Fibroblast of lung (primary cell): ENCODE measurements at regions not wholly inside any gene's neighbourhood (a gene's known extent, or its start where the extent isn't known, plus 50 kb on each side); places are given as distances from the start of the nearest gene placed in this dataset.
A peak's percentile ranks its signal among the peaks of the same experiment; 100 is the strongest.
"Not testable (repeated sequence)": the region's sequence is repeated elsewhere in the genome, so short reads cannot be mapped to it uniquely, and the experiment has no call there.

Experiments
- DNase-seq, 2 donors: peaks; one replicate each; pipeline versions ENCODE4 v3.0.0 to v3.0.0-alpha.2; 2010; ENCODE audit warnings: low read depth in 2 of 2
- H2AFZ ChIP-seq: 2 replicates; pipeline ENCODE4 v1.5.1; 2012; ENCODE audit warnings: low read length, control low read depth, inconsistent platforms
- H3K27ac ChIP-seq: 2 replicates; pipeline ENCODE4 v1.5.1; 2011; ENCODE audit warnings: low read length, control low read depth; ENCODE audit not compliant: insufficient read depth
- H3K27me3 ChIP-seq: 2 replicates; pipeline ENCODE4 v1.5.1; 2011; ENCODE audit warnings: mild to moderate bottlenecking, low read length; ENCODE audit not compliant: control insufficient read depth, insufficient read depth
- H3K36me3 ChIP-seq: 2 replicates; pipeline ENCODE4 v1.5.1; 2011; ENCODE audit warnings: low read length; ENCODE audit not compliant: control insufficient read depth, insufficient read depth
- H3K4me1 ChIP-seq: 2 replicates; pipeline ENCODE4 v1.5.1; 2011; ENCODE audit warnings: low read length; ENCODE audit not compliant: control insufficient read depth, insufficient read depth; ENCODE audit errors: extremely low read depth
- H3K4me2 ChIP-seq: 2 replicates; pipeline ENCODE4 v1.5.1; 2011; ENCODE audit warnings: low read length, control low read depth; ENCODE audit not compliant: insufficient read depth; ENCODE audit errors: extremely low read depth
- H3K4me3 ChIP-seq, 4 experiments: fragments of 200-600 bp in 1 of 4; sonication (generic) in 1 of 4; replicated peaks in 1 of 4; 2 replicates each; pipeline ENCODE4 v1.5.1; 2011 to 2016; ENCODE audit warnings: low read length in 4 of 4, low read depth in 3 of 4, mild to moderate bottlenecking in 3 of 4, control low read depth in 2 of 4, inconsistent platforms in 1 of 4, mixed read lengths in 1 of 4; ENCODE audit not compliant: insufficient read depth in 1 of 4; ENCODE audit errors: control extremely low read depth in 1 of 4
- H3K79me2 ChIP-seq: 2 replicates; pipeline ENCODE4 v1.5.1; 2012; ENCODE audit warnings: mild to moderate bottlenecking, low read length, inconsistent platforms; ENCODE audit not compliant: control insufficient read depth, insufficient read depth
- H3K9ac ChIP-seq: 2 replicates; pipeline ENCODE4 v1.5.1; 2011; ENCODE audit warnings: mild to moderate bottlenecking, low read length, control low read depth; ENCODE audit not compliant: insufficient read depth
- H3K9me3 ChIP-seq: 2 replicates; pipeline ENCODE4 v1.5.1; 2012; ENCODE audit warnings: low read depth, low read length; ENCODE audit not compliant: control insufficient read depth, insufficient read depth
- H4K20me1 ChIP-seq: 2 replicates; pipeline ENCODE4 v1.5.1; 2011; ENCODE audit warnings: low read length; ENCODE audit not compliant: control insufficient read depth, insufficient read depth; ENCODE audit errors: extremely low read depth
- CTCF ChIP-seq, 2 donors: IDR thresholded peaks in 1 of 2; conservative IDR thresholded peaks in 1 of 2; 1 replicate in 1 of 2; 2 replicates in 1 of 2; pipeline ENCODE4 v1.5.1; 2011 to 2012; ENCODE audit warnings: low read length in 2 of 2, control low read depth in 1 of 2, inconsistent platforms in 1 of 2, low read depth in 1 of 2, mild to moderate bottlenecking in 1 of 2
- EZH2 ChIP-seq: IDR thresholded peaks from 2 replicates; pipeline ENCODE4 v1.5.1; 2012; ENCODE audit warnings: low read length, control low read depth, mild to moderate bottlenecking; ENCODE audit errors: missing control alignments

GRCh38 chr4:118410138-118410537, 57.3 kb upstream of the PRSS12 start:
- H3K27me3 ChIP-seq: no peaks in the 10 kb centered on the region
- DNase-seq: peak; percentile 76 to 88
- no peak overlapping the region for H3K4me3 ChIP-seq
- no peak overlapping the region for H3K27ac ChIP-seq
- H3K9ac ChIP-seq: no peak overlapping the region
- H3K4me2 ChIP-seq: no peak overlapping the region
- no peaks in the 10 kb centered on the region for H3K4me1 ChIP-seq
- H3K9me3 ChIP-seq: no peaks in the 10 kb centered on the region
- no peaks in the 10 kb centered on the region for H3K79me2 ChIP-seq
- TF ChIP-seq EZH2 (no peak), CTCF (conservative IDR thresholded peaks at IDR 0.05 in 1 of 2, IDR thresholded peaks at IDR 0.05 in 1 of 2; ENCODE audit: low read depth in 1 of 2, low read length in 2 of 2) (no peak)
- H3K36me3 ChIP-seq: no peaks in the 10 kb centered on the region
- H2AFZ ChIP-seq: no peak overlapping the region
- no peaks in the 10 kb centered on the region for H4K20me1 ChIP-seq

GRCh38 chr4:118417325-118417724, 64.5 kb upstream of the PRSS12 start:
- Histone ChIP-seq H4K20me1 (no peaks in the 10 kb centered on the region), H3K27ac (no peak overlapping the region), H3K9me3 (no peaks in the 10 kb centered on the region), H2AFZ (no peak overlapping the region), H3K4me2 (peak overlapping the region; percentile 8), H3K27me3 (no peaks in the 10 kb centered on the region), H3K9ac (no peak overlapping the region), H3K36me3 (no peaks in the 10 kb centered on the region), H3K4me1 (no peaks in the 10 kb centered on the region), H3K4me3 (no peak overlapping the region), H3K79me2 (no peaks in the 10 kb centered on the region)
- TF ChIP-seq EZH2: no peak
- no peak for TF ChIP-seq CTCF (conservative IDR thresholded peaks at IDR 0.05 in 1 of 2, IDR thresholded peaks at IDR 0.05 in 1 of 2; ENCODE audit: low read depth in 1 of 2, low read length in 2 of 2)
- DNase-seq: peak; percentile 53 to 75

- H2AFZ ChIP-seq, H4K20me1 ChIP-seq, H3K9ac ChIP-seq, H3K27me3 ChIP-seq, H3K4me3 ChIP-seq, H3K79me2 ChIP-seq, H3K27ac ChIP-seq, H3K9me3 ChIP-seq, H3K4me2 ChIP-seq, DNase-seq, H3K36me3 ChIP-seq, H3K4me1 ChIP-seq: not testable (repeated sequence)
Measured at GRCh38 chr4:118417800-118418199, 65.0 kb upstream of the PRSS12 start.

GRCh38 chr4:118418396-118418795, 65.6 kb upstream of the PRSS12 start:
- H3K27me3 ChIP-seq, H3K27ac ChIP-seq, H3K9ac ChIP-seq, H3K36me3 ChIP-seq, DNase-seq, H3K4me3 ChIP-seq, H3K79me2 ChIP-seq, H3K4me2 ChIP-seq, H3K4me1 ChIP-seq, H2AFZ ChIP-seq, H4K20me1 ChIP-seq, H3K9me3 ChIP-seq: not testable (repeated sequence)

- H3K9ac ChIP-seq, H3K27ac ChIP-seq, H3K36me3 ChIP-seq, H3K4me3 ChIP-seq, H3K4me1 ChIP-seq, DNase-seq, H2AFZ ChIP-seq, H3K4me2 ChIP-seq, H3K9me3 ChIP-seq, H4K20me1 ChIP-seq, H3K79me2 ChIP-seq, H3K27me3 ChIP-seq: not testable (repeated sequence)
Measured at GRCh38 chr4:118419626-118420025, 66.8 kb upstream of the PRSS12 start.
